Breast epithelium (tissue), 3 donors: ENCODE measurements at regions not wholly inside any gene's neighbourhood (a gene's known extent, or its start where the extent isn't known, plus 50 kb on each side); places are given as distances from the start of the nearest gene placed in this dataset.

Experiments used
- POLR2A ChIP-seq: fragments of 450-650 bp; IDR thresholded peaks from one replicate; pipeline ENCODE4 v1.6.1; 2016; ENCODE audit warnings: antibody characterized with exemption, mild to moderate bottlenecking, moderate library complexity
- POLR2AphosphoS5 ChIP-seq, 3 donors: sonication (generic); formaldehyde crosslinking; IDR thresholded peaks; one replicate each; pipeline ENCODE4 v1.6.1; 2017; ENCODE audit warnings: antibody characterized with exemption in 3 of 3
- TF ChIP-seq, protein P1 (sequence below), 3 donors: fragments of 450-650 bp; IDR thresholded peaks; one replicate each; pipeline ENCODE4 v1.5.1; 2016 to 2017; ENCODE audit warnings: antibody characterized with exemption in 3 of 3, mild to moderate bottlenecking in 3 of 3, moderate library complexity in 3 of 3

DNA sequence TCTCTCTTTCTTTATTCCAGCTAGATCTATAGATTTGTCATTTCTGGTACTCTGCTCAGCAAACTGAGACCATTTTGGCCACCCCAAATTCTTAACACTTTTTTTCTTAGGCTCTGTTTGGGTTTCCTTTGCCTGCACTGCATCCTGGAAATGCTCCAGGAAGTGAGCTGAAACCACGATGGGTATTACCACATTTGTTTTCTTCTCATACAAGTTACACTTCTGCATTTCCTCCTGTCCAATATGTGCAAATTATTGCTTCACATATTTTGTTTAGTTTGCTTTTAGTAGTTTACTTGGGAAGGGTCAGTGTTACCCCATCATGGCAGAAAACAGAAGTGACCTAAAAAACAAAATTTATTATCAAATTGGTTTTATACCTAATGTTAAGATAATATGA is 498.6 kb upstream of the GRIN3A start:
- TF ChIP-seq, protein P1, sequence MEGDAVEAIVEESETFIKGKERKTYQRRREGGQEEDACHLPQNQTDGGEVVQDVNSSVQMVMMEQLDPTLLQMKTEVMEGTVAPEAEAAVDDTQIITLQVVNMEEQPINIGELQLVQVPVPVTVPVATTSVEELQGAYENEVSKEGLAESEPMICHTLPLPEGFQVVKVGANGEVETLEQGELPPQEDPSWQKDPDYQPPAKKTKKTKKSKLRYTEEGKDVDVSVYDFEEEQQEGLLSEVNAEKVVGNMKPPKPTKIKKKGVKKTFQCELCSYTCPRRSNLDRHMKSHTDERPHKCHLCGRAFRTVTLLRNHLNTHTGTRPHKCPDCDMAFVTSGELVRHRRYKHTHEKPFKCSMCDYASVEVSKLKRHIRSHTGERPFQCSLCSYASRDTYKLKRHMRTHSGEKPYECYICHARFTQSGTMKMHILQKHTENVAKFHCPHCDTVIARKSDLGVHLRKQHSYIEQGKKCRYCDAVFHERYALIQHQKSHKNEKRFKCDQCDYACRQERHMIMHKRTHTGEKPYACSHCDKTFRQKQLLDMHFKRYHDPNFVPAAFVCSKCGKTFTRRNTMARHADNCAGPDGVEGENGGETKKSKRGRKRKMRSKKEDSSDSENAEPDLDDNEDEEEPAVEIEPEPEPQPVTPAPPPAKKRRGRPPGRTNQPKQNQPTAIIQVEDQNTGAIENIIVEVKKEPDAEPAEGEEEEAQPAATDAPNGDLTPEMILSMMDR (IDR thresholded peaks at IDR 0.05), result no peak
- no peak for TF ChIP-seq POLR2AphosphoS5 (IDR thresholded peaks at IDR 0.05)
- no peak for TF ChIP-seq POLR2A
